Tibial nerve (tissue), 4 donors: ENCODE measurements at regions not wholly inside any gene's neighbourhood (a gene's known extent, or its start where the extent isn't known, plus 50 kb on each side); places are given as distances from the start of the nearest gene placed in this dataset.

ENCODE experiments used
- CTCF ChIP-seq, 5 experiments: fragments of 200-600 bp in 3 of 5; fragments of 450-650 bp in 2 of 5; sonication (generic) in 3 of 5; IDR thresholded peaks; one replicate each; pipeline ENCODE4 v1.5.1; 2016 to 2019; ENCODE audit warnings: antibody characterized with exemption in 5 of 5, mild to moderate bottlenecking in 3 of 5, moderate library complexity in 2 of 5
- EP300 ChIP-seq, 2 donors: sonication (generic); formaldehyde crosslinking; IDR thresholded peaks; one replicate each; pipeline ENCODE4 v1.6.1; 2017; ENCODE audit warnings: antibody characterized with exemption in 2 of 2, mild to moderate bottlenecking in 1 of 2
- POLR2A ChIP-seq, 2 donors: fragments of 450-650 bp; IDR thresholded peaks; one replicate each; pipeline ENCODE4 v1.6.1; 2017; ENCODE audit warnings: antibody characterized with exemption in 2 of 2, mild to moderate bottlenecking in 2 of 2, moderate library complexity in 2 of 2

- TF ChIP-seq CTCF (IDR thresholded peaks at IDR 0.05), result no peak
- no peak for TF ChIP-seq POLR2A (IDR thresholded peaks at IDR 0.05)
- TF ChIP-seq EP300 (IDR thresholded peaks at IDR 0.05), result no peak
These were observed 78.2 kb upstream of the DST start for GRCh38 chr6:56720882-56721281.
